Brain microvascular endothelial cell (primary cell): ENCODE measurements at regions not wholly inside any gene's neighbourhood (a gene's known extent, or its start where the extent isn't known, plus 50 kb on each side); places are given as distances from the start of the nearest gene placed in this dataset.
"Not testable (repeated sequence)": the region's sequence is repeated elsewhere in the genome, so short reads cannot be mapped to it uniquely, and the experiment has no call there.

Experiments used
- DNase-seq: peaks from one replicate; pipeline ENCODE4 v3.0.0-alpha.2; 2020
- H3K27ac ChIP-seq: fragments of 250-450 bp; sonication (Bioruptor Pico); 2 replicates; pipeline ENCODE4 v1.5.1; 2020; ENCODE audit warnings: mild to moderate bottlenecking, moderate library complexity
- H3K27me3 ChIP-seq: fragments of 250-450 bp; sonication (Bioruptor Pico); replicated peaks from 2 replicates; pipeline ENCODE4 v1.5.1; 2020; ENCODE audit warnings: mild to moderate bottlenecking
- H3K36me3 ChIP-seq: fragments of 250-450 bp; sonication (Bioruptor Pico); replicated peaks from 2 replicates; pipeline ENCODE4 v1.5.1; 2020; ENCODE audit warnings: mild to moderate bottlenecking
- H3K4me3 ChIP-seq: 2 replicates; pipeline ENCODE4 v1.5.1; 2011; ENCODE audit warnings: low read depth, mild to moderate bottlenecking, control low read depth, low read length, moderate library complexity
- CTCF ChIP-seq: IDR thresholded peaks from 2 replicates; pipeline ENCODE4 v1.5.1; 2011; ENCODE audit warnings: low read depth, mild to moderate bottlenecking, moderate library complexity, low read length, control low read depth, inconsistent platforms; ENCODE audit errors: missing control alignments
- in situ Hi-C: cut with HindIII; loops from 2 replicates; pipeline ENCODE4 v1.10.0; 2017; ENCODE audit warnings: low sequenced_read_pairs, low pct_ligation_motif_present

GRCh38 chr5:130398825-130399224 is 494.6 kb downstream of the CHSY3 start:
- in situ Hi-C loops = no loop called here
- Histone ChIP-seq H3K36me3 (no peaks in the 10 kb centered on the region), H3K4me3 (no peak overlapping the region), H3K27ac (no peak overlapping the region), H3K27me3 (no peaks in the 10 kb centered on the region)
- TF ChIP-seq CTCF = no peak
- DNase-seq = no peak

GRCh38 chr5:130397727-130398126 is 493.5 kb downstream of the CHSY3 start:
- H3K27me3 ChIP-seq, in situ Hi-C loops, H3K4me3 ChIP-seq, DNase-seq, H3K36me3 ChIP-seq, H3K27ac ChIP-seq: not testable (repeated sequence)

GRCh38 chr5:130397132-130397531 is 492.9 kb downstream of the CHSY3 start:
- no peak for DNase-seq
- in situ Hi-C loops = no loop called here
- Histone ChIP-seq H3K27ac (no peak overlapping the region), H3K4me3 (no peak overlapping the region), H3K27me3 (no peaks in the 10 kb centered on the region), H3K36me3 (no peaks in the 10 kb centered on the region)
- TF ChIP-seq CTCF = no peak

GRCh38 chr5:130391727-130392264 is 487.5 kb downstream of the CHSY3 start:
- H3K36me3 ChIP-seq, in situ Hi-C loops, H3K27me3 ChIP-seq, H3K4me3 ChIP-seq, H3K27ac ChIP-seq, DNase-seq: not testable (repeated sequence)

- H3K27ac ChIP-seq = no peak overlapping the region
- in situ Hi-C loops = no loop called here
- DNase-seq = no peak
- no peak for TF ChIP-seq CTCF
- no peaks in the 10 kb centered on the region for H3K27me3 ChIP-seq
- H3K4me3 ChIP-seq = no peak overlapping the region
- no peaks in the 10 kb centered on the region for H3K36me3 ChIP-seq
These were observed 481.9 kb downstream of the CHSY3 start for GRCh38 chr5:130386155-130386554.

GRCh38 chr5:130385656-130386055 is 481.4 kb downstream of the CHSY3 start:
- Histone ChIP-seq H3K4me3 (no peak overlapping the region), H3K27me3 (no peaks in the 10 kb centered on the region), H3K36me3 (no peaks in the 10 kb centered on the region), H3K27ac (no peak overlapping the region)
- DNase-seq = no peak
- no peak for TF ChIP-seq CTCF
- in situ Hi-C loops = no loop called here

- Histone ChIP-seq H3K36me3 (no peaks in the 10 kb centered on the region), H3K27ac (no peak overlapping the region), H3K4me3 (no peak overlapping the region), H3K27me3 (no peaks in the 10 kb centered on the region)
- no peak for TF ChIP-seq CTCF
- DNase-seq = no peak
- in situ Hi-C loops = no loop called here
These were observed 461.7 kb downstream of the CHSY3 start for GRCh38 chr5:130365956-130366355.
